K562 (cell line): ENCODE measurements at regions not wholly inside any gene's neighbourhood (a gene's known extent, or its start where the extent isn't known, plus 50 kb on each side); places are given as distances from the start of the nearest gene placed in this dataset.

ENCODE experiments used
- ATAC-seq: fragments of 200-7000 bp; cut with Tn5 transposase; 3 replicates; pipeline ENCODE4 v1.9.1; 2020; ENCODE audit warnings: moderate library complexity
- BruUV-seq: library from RNA; stranded (reverse); fragments of 400-500 nt; replicated peaks from 2 replicates; lab custom pipeline; 2021; lab: Mats Ljungman, UMichigan
- CTCF ChIA-PET: fragments of 300-600 bp; formaldehyde crosslinking; extraction: SDS; loops from one replicate; lab custom pipeline; 2021; ENCODE audit warnings: low intra/inter-chr PET ratio; lab: Yijun Ruan, JAX
- POLR2A ChIA-PET: fragments of 300-600, 350-650 bp; sonication (Branson Sonifier 250); formaldehyde crosslinking; extraction: SDS; loops from one replicate; lab custom pipeline; 2021; ENCODE audit warnings: antibody characterized with exemption, inconsistent platforms; lab: Yijun Ruan, JAX
- DNase-seq, 4 experiments: peaks; one replicate each; pipeline versions ENCODE4 v3.0.0 to v3.0.0-alpha.2; 2011 to 2018; ENCODE audit warnings: low spot score in 3 of 4, mixed read lengths in 3 of 4; ENCODE audit errors: extremely low read depth in 1 of 4
- FAIRE-seq: peaks from 2 replicates; lab custom pipeline; 2011; peaks lifted over from hg19 to GRCh38; lab: Jason Lieb, UNC
- H2AFZ ChIP-seq: 2 replicates; pipeline ENCODE4 v1.6.0; 2011; ENCODE audit warnings: low read depth, low read length, control low read depth, inconsistent platforms
- H3K27ac ChIP-seq: fragments of 200-600 bp; 3 replicates; pipeline ENCODE4 v1.8.0; 2011; ENCODE audit warnings: low read depth, mild to moderate bottlenecking, control low read depth, inconsistent platforms, low read length, moderate library complexity, mixed read lengths; ENCODE audit errors: extremely low read depth
- H3K27me3 ChIP-seq, 2 experiments: fragments of 300-600 bp in 1 of 2; 2 replicates in 1 of 2; 3 replicates in 1 of 2; pipeline versions ENCODE4 v1.6.0 to v1.8.0; 2011; ENCODE audit warnings: inconsistent platforms in 2 of 2, low read length in 2 of 2, mild to moderate bottlenecking in 1 of 2, mixed read lengths in 1 of 2, moderate library complexity in 1 of 2; ENCODE audit not compliant: control insufficient read depth in 2 of 2, insufficient read depth in 2 of 2
- H3K36me3 ChIP-seq: fragments of 300-600 bp; 3 replicates; pipeline ENCODE4 v1.8.0; 2011; ENCODE audit warnings: mild to moderate bottlenecking, low read length, inconsistent platforms; ENCODE audit not compliant: control insufficient read depth, insufficient read depth
- H3K4me1 ChIP-seq, 2 experiments: fragments of 200-600 bp in 1 of 2; replicated peaks in 1 of 2; 2 replicates in 1 of 2; 3 replicates in 1 of 2; pipeline versions ENCODE4 v1.5.1 to v1.8.0; 2011; ENCODE audit warnings: inconsistent platforms in 2 of 2, low read length in 2 of 2, mild to moderate bottlenecking in 1 of 2, mixed read lengths in 1 of 2, moderate library complexity in 1 of 2; ENCODE audit not compliant: control insufficient read depth in 2 of 2, insufficient read depth in 2 of 2
- H3K4me2 ChIP-seq: 2 replicates; pipeline ENCODE4 v1.6.1; 2011; ENCODE audit warnings: low read length, control low read depth, inconsistent platforms, mixed read lengths; ENCODE audit not compliant: insufficient read depth
- H3K4me3 ChIP-seq: fragments of 200-600 bp; sonication (generic), shearing (Covaris generic); 2 replicates; pipeline ENCODE4 v1.5.1; 2016; ENCODE audit warnings: control low read depth, inconsistent platforms
- H3K79me2 ChIP-seq: fragments of 200-600 bp; 3 replicates; pipeline ENCODE4 v1.8.0; 2011; ENCODE audit warnings: low read length, inconsistent platforms; ENCODE audit not compliant: control insufficient read depth, insufficient read depth
- H3K9ac ChIP-seq, 2 experiments: 2 replicates each; pipeline versions ENCODE4 v1.6.0 to v1.6.1; 2011; ENCODE audit warnings: low read depth in 2 of 2, low read length in 2 of 2, control low read depth in 1 of 2, inconsistent platforms in 1 of 2, mild to moderate bottlenecking in 1 of 2, mixed read lengths in 1 of 2; ENCODE audit not compliant: insufficient read depth in 1 of 2
- H3K9me1 ChIP-seq: one replicate; pipeline ENCODE4 v1.6.0; 2011; ENCODE audit warnings: inconsistent platforms, mild to moderate bottlenecking, low read length, moderate library complexity; ENCODE audit not compliant: control insufficient read depth, insufficient read depth
- H3K9me3 ChIP-seq: replicated peaks from 2 replicates; pipeline ENCODE4 v1.5.1; 2011; ENCODE audit warnings: low read depth, low read length, inconsistent platforms; ENCODE audit not compliant: control insufficient read depth, insufficient read depth
- H4K20me1 ChIP-seq: replicated peaks from 2 replicates; pipeline ENCODE4 v1.6.1; 2011; ENCODE audit warnings: low read length, inconsistent platforms, mixed read lengths; ENCODE audit not compliant: control insufficient read depth, insufficient read depth
- FOXJ2 ChIP-seq: fragments of 200-800 bp; sonication (Bioruptor generic); IDR thresholded peaks from 2 replicates; pipeline ENCODE4 v1.6.1; 2016; ENCODE audit warnings: missing genetic modification characterization, missing compliant biosample characterization
- JUND ChIP-seq, 2 experiments: IDR thresholded peaks; 2 replicates in 1 of 2; 3 replicates in 1 of 2; pipeline ENCODE4 v1.6.1; 2011; ENCODE audit warnings: borderline replicate concordance in 2 of 2, low read depth in 2 of 2, low read length in 2 of 2, improper control_type of control experiment in 1 of 2, missing biosample characterization in 1 of 2, missing genetic modification characterization in 1 of 2, missing genetic modification reagents in 1 of 2
- RBM17 ChIP-seq: fragments of 200-400 bp; formaldehyde crosslinking; IDR thresholded peaks from 2 replicates; pipeline ENCODE4 v1.6.1; 2017; ENCODE audit warnings: low read depth, mild to moderate bottlenecking, low read length, borderline replicate concordance
- RFX1 ChIP-seq: fragments of 450-650 bp; IDR thresholded peaks from 2 replicates; pipeline ENCODE4 v1.6.1; 2016; ENCODE audit warnings: mild to moderate bottlenecking, moderate library complexity
- SIRT6 ChIP-seq: IDR thresholded peaks from one replicate; pipeline ENCODE4 v1.6.1; 2012; ENCODE audit warnings: low read depth, mild to moderate bottlenecking, control low read depth, inconsistent platforms, low read length, moderate library complexity
- SMAD4 ChIP-seq: fragments of 250-450 bp; sonication (Bioruptor Pico); conservative IDR thresholded peaks from 2 replicates; pipeline ENCODE4 v1.8.0; 2021; ENCODE audit warnings: inconsistent platforms, mild to moderate bottlenecking, moderate library complexity
- SNIP1 ChIP-seq: fragments of 450-650 bp; IDR thresholded peaks from 2 replicates; pipeline ENCODE4 v1.7.1; 2017; ENCODE audit warnings: low read depth, mild to moderate bottlenecking
- ZNF121 ChIP-seq: sonication (generic); formaldehyde crosslinking; conservative IDR thresholded peaks from 2 replicates; pipeline ENCODE4 v1.8.0; 2022; ENCODE audit warnings: missing genetic modification reagents
- WGBS: fragments of 100-300 bp; shearing (Covaris generic); methylation state at CpG from one replicate; pipeline ENCODE4 v1.1.6; 2016; ENCODE audit warnings: low coverage, mixed read lengths; ENCODE audit not compliant: insufficient coverage; ENCODE audit errors: missing lambda C conversion rate; 5-methylcytosine and 5-hydroxymethylcytosine counted together
- in situ Hi-C: fragments of 300-500 bp; cut with MboI; formaldehyde crosslinking; loops from 4 replicates; pipeline ENCODE4 v1.15.0; 2018; ENCODE audit warnings: inconsistent platforms, mixed read lengths
- intact Hi-C: fragments of 100-400 bp; cut with micrococcal nuclease; formaldehyde crosslinking; loops from 2 replicates; pipeline ENCODE4 v1.14.2; 2022
- TF ChIP-seq, protein P1 (sequence below), 2 experiments: fragments of 450-650 bp; conservative IDR thresholded peaks; 2 replicates each; pipeline ENCODE4 v1.6.1; 2017; ENCODE audit warnings: mild to moderate bottlenecking in 2 of 2, moderate library complexity in 2 of 2

DNA sequence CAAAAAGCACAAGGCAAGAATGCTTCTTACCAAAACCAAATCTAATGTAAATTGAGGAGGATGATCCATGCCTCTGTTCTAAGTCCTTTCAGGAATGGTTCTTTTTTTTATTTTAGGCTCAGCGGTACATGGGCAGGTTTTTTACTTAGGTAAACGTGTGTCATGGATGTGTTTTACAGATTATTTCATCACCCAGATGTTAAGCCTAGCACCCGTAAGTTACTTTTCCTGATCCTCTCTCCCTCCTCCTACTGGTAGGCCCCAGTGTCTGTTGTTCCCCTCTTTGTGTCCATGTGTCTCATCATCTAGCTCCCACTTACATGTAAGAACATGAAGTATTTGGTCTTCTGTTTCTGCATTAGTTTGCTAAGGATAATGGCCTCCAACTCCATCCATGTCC lies 289.2 kb upstream of the THBS1 start:
- H4K20me1 ChIP-seq: no peaks in the 10 kb centered on the region
- in situ Hi-C loops (no loop called here), intact Hi-C loops (no loop called here)
- no peak overlapping the region for H3K4me2 ChIP-seq
- no peaks in the 10 kb centered on the region for H3K79me2 ChIP-seq
- TF ChIP-seq SNIP1: no peak
- no peak for TF ChIP-seq ZNF121
- no peak for TF ChIP-seq SMAD4 (CRISPR knock-in tag)
- no peak for TF ChIP-seq RFX1
- TF ChIP-seq SIRT6: no peak
- TF ChIP-seq JUND (IDR thresholded peaks at IDR 0.05; ENCODE audit: borderline replicate concordance, low read depth, low read length): no peak
- TF ChIP-seq JUND (tag; IDR thresholded peaks at IDR 0.05; ENCODE audit: borderline replicate concordance, low read depth, low read length): no peak
- no peak for TF ChIP-seq RBM17
- TF ChIP-seq FOXJ2: no peak
- TF ChIP-seq, protein P1, sequence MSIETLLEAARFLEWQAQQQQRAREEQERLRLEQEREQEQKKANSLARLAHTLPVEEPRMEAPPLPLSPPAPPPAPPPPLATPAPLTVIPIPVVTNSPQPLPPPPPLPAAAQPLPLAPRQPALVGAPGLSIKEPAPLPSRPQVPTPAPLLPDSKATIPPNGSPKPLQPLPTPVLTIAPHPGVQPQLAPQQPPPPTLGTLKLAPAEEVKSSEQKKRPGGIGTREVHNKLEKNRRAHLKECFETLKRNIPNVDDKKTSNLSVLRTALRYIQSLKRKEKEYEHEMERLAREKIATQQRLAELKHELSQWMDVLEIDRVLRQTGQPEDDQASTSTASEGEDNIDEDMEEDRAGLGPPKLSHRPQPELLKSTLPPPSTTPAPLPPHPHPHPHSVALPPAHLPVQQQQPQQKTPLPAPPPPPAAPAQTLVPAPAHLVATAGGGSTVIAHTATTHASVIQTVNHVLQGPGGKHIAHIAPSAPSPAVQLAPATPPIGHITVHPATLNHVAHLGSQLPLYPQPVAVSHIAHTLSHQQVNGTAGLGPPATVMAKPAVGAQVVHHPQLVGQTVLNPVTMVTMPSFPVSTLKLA (conservative IDR thresholded peaks at IDR 0.05): no peak
- H3K27me3 ChIP-seq: no peaks in the 10 kb centered on the region; a peak in 1 of 5 replicates
- no peaks in the 10 kb centered on the region for H3K9me1 ChIP-seq
- CTCF ChIA-PET: no interaction called here
- no peak for ATAC-seq
- BruUV-seq: no TSS peak
- no peak for FAIRE-seq
- H3K4me1 ChIP-seq: no peaks in the 10 kb centered on the region
- H3K36me3 ChIP-seq: no peaks in the 10 kb centered on the region
- H3K9me3 ChIP-seq: no peaks in the 10 kb centered on the region
- POLR2A ChIA-PET: no interaction called here
- no peak for DNase-seq
- no peak overlapping the region for H2AFZ ChIP-seq
- H3K9ac ChIP-seq: no peak overlapping the region
- H3K4me3 ChIP-seq: no peak overlapping the region
- WGBS: 0% methylated on average over 3 of the region's 3 CpGs
- no peak overlapping the region for H3K27ac ChIP-seq
